ENCODE measurements at regions not wholly inside any gene's neighbourhood (a gene's known extent, or its start where the extent isn't known, plus 50 kb on each side); places are given as distances from the start of the nearest gene placed in this dataset.

GRCh38 chrX:137366018-137366633 lies 199.8 kb upstream of the ZIC3 start:
- no peak for DNase-seq

- DNase-seq, result no peak
Measured at GRCh38 chrX:137363559-137363958, 202.4 kb upstream of the ZIC3 start.

GRCh38 chrX:137362583-137362982 lies 203.3 kb upstream of the ZIC3 start:
- DNase-seq, result no peak

GRCh38 chrX:137354851-137355250 lies 211.1 kb upstream of the ZIC3 start:
- no peak for DNase-seq

GRCh38 chrX:137353404-137353803 lies 212.5 kb upstream of the ZIC3 start:
- DNase-seq, result no peak

- DNase-seq, result no peak
Measured at GRCh38 chrX:137352101-137352660, 213.7 kb upstream of the ZIC3 start.

GRCh38 chrX:137342969-137343368 lies 223.0 kb upstream of the ZIC3 start:
- DNase-seq, result no peak

GRCh38 chrX:137313627-137314026 lies 252.3 kb upstream of the ZIC3 start:
- no peak for DNase-seq

- DNase-seq, result no peak
Measured at GRCh38 chrX:137305404-137305803, 260.5 kb upstream of the ZIC3 start.

- no peak for DNase-seq
Measured at GRCh38 chrX:137297167-137297566, 263.4 kb upstream of the GPR101 start.

GRCh38 chrX:137290011-137290410 lies 256.2 kb upstream of the GPR101 start:
- DNase-seq, result no peak

GRCh38 chrX:137287191-137287590 lies 253.4 kb upstream of the GPR101 start:
- no peak for DNase-seq

GRCh38 chrX:137286423-137286822 lies 252.6 kb upstream of the GPR101 start:
- no peak for DNase-seq

- no peak for DNase-seq
Measured at GRCh38 chrX:137278825-137279224, 245.0 kb upstream of the GPR101 start.

GRCh38 chrX:137263374-137263773 lies 229.6 kb upstream of the GPR101 start:
- no peak for DNase-seq

- no peak for DNase-seq
Measured at GRCh38 chrX:137245183-137245582, 211.4 kb upstream of the GPR101 start.

GRCh38 chrX:137236837-137237236 lies 203.0 kb upstream of the GPR101 start:
- no peak for DNase-seq

- DNase-seq, result no peak
Measured at GRCh38 chrX:137234651-137235402, 201.0 kb upstream of the GPR101 start.

- DNase-seq, result no peak
Measured at GRCh38 chrX:137233478-137233877, 199.7 kb upstream of the GPR101 start.

GRCh38 chrX:137227151-137227550 lies 193.4 kb upstream of the GPR101 start:
- no peak for DNase-seq

- no peak for DNase-seq
Measured at GRCh38 chrX:137215467-137215866, 181.7 kb upstream of the GPR101 start.

GRCh38 chrX:137212078-137212632 lies 178.4 kb upstream of the GPR101 start:
- DNase-seq, result no peak

GRCh38 chrX:137198040-137198439 lies 164.2 kb upstream of the GPR101 start:
- no peak for DNase-seq

GRCh38 chrX:137195991-137196390 lies 162.2 kb upstream of the GPR101 start:
- no peak for DNase-seq

All from stimulated activated CD4-positive, alpha-beta T cell treated with anti-CD3 and anti-CD28 coated beads, Interleukin-4, amount 100 ng/mL, for 1 hour (primary cell).